ENCODE measurements at regions not wholly inside any gene's neighbourhood (a gene's known extent, or its start where the extent isn't known, plus 50 kb on each side); places are given as distances from the start of the nearest gene placed in this dataset.

DNA sequence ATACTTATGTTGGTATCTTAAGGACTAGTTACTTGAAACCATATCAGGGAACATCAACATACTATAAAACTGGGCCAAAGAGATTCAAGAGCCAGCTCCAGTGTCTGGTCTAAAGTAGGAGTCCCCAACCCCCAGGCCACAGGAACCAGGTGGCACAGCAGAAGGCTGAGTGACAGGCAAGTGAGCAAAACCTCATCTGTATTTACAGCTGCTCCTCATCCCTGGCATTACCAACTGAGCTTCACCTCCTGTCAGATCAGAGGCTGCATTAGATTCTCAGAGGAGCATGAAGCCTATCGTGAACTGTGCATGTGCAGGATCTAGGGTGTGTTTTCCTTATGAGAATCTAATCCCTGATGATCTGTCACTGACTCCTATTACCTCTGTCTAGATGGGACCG is 581.6 kb upstream of the CDH9 start:
- DNase-seq: no peak

DNA sequence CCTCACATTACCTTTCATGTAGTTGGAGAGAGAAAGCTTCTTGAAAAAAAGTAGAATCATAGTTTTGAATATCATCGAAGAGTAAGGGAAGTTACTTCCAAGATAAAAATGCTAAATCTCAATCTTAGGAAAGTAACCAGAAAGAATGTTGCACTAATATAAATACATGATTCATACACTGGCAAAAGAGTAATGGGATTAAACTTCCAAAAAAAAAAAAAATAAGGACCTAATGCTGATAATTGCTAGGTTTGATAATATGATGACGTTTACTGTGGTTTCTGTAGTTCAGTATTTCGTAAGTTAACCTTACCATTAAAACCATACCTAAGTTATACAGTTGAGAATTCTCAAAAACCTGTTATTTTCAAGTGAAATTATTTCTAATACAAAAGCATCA is 573.8 kb upstream of the CDH9 start:
- DNase-seq: no peak

DNA sequence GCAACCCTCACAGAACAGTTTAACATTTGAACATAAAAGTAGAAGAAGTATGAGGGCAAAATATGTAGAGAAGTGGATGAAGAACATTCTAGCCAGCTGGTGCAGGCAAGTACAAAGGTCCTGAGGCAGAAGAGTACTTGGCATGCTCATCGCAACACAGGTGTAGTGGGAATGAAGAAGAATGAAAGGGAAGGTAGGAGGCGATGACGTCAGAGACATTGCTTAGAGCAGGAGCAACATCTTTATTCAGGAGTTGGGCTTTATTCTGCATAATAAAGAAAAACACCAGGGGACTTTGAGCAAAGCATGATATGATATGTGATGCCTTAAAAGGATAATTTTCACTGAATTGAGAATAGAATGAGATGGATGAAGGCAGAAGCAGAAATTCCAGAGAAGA is 570.6 kb upstream of the CDH9 start:
- DNase-seq: no peak

DNA sequence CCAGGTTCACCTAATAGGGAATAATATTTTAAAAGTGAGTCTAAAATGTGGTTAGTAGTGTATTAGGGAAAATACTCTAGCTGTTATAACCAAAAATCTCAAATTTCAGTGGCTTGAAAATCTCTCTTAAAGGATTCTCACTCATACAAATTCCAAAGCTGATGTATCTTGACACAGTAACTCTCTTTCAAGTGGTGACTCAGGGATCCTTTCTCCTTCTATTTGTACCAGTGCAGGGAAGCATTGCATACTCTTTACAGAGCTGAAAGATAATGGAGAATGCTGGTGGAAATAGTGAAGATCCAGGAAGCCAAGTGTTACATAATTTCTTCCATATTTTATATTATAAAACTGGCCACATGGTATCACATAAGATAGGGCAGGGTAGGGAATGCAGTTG is 560.2 kb upstream of the CDH9 start:
- no peak for DNase-seq

DNA sequence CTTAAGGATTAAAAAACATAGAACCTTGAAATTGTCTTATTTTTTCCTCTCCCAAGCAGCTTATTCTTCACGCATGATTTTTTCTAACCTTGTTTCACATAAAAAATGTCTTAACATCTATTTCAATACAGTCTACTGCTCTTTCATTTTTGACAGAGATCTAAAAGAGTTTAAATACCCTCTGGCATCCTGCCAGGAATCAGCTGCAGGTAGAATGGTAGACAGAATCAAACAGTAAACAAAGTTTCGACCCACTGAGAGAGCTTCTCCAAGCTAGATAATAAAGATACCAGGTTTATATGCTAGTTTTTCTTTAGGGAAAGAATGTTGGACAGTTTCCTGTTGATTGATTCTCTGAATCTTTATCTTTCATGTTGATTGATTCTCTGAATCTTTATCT is 555.8 kb upstream of the CDH9 start:
- peak; percentile 15 for DNase-seq

DNA sequence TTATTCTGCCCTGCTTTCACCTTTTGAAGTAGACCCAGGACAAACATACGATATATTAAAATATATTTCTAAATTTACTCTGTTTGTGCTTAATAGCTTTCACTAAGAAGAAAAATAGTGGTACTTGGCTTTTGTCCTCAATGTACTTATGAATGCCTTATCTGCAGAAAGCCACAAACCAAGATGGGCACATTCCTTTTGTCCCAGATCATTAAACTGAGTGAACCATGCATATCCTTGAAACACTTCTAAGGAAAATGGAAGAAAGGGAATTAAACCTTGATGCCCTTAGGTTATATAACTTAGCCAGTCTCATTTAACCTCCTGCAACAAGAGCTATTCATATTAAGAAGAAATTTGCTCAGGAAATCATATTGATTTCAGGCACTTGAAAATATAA is 553.8 kb upstream of the CDH9 start:
- DNase-seq: peak; percentile 84

DNA sequence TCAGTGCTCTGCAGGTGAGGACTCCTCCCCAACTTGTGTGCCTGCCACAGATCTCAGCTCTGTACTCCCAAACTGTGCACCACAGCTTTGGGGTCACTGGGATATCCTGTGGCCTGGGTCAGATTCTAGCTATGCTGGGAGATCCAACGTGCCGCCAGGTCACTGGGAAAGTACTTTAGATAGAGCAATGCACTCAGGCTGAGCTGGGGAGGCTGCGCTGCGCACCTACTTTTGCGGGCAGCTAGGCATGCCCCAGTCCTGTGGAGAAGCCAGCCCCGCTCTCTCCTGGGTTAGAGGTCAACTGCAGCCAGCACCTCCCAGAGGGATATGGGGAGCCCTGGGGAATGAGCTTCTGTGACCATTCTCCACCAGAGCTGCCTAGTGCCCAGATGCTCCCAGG is 552.1 kb upstream of the CDH9 start:
- no peak for DNase-seq

DNA sequence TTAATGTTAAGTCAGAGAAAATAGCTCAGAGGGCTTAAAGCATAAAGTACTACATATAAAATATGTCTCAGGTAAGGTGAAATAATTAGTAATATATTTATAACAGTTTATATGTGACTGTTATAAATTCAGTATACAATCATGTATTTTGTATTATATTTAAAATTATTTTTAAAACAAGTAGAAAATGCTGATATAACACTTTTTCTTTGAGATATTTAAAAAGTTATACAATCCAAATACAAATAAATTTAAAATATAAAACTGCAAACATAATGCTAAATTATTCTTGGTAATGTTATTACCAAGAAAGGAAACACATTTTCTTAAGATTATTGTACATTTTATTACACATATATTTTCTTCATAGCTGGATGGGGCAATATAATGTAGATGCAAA is 539.9 kb upstream of the CDH9 start:
- DNase-seq: no peak

DNA sequence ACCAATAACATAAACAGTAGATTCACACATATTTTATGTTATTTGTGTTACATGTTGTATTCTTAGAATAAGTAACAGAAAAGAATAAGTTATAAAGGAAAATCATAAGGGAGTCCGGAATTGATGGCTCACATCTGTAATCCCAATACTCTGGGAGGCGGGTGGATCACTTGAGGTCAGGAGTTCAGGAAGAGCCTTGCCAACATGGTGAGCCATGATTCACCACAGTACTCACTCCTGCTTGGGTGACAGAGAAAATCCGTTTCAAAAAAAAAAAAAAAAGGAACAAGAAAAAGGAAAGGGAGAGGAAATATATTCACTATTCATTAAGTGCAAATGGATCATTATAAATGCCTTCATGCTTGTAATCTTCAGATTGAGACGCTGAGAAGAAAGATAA is 533.3 kb upstream of the CDH9 start:
- DNase-seq: no peak

DNA sequence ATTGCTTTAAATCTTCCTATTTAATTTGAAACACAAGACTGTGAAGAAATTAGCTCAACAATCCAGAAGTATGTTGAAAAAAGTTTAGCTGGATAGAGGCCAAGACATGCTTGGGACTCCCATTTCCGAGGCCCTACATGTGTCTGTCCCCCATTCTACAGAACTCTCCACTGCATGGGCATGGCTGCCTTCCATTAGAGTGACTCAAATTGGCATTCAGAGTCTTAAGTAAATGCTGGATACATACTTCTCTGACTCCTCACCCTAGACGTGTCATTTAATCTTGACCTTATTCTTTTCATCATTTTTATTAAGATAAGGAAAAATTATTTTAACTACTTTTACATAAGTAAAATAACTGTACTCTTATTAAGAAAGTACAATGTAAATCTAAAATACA is 530.4 kb upstream of the CDH9 start:
- no peak for DNase-seq

DNA sequence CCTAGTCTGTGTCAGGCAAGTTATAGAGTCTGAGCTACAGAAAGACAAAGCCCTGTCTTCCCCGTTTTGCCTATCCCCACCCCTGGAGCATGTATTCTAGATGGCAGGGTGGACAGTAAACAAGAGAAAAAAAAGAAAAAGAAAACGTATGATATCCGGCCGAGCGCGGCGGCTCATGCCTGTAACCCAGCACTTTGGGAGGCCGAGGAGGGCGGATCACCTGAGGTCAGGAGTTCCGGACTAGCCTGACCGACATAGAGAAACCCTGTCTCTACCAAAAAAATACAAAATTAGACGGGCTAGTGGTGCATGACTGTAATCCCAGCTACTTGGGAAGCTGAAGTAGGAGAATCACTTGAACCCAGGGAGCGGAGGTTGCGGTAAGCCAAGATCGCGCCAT is 523.0 kb upstream of the CDH9 start:
- no peak for DNase-seq

DNA sequence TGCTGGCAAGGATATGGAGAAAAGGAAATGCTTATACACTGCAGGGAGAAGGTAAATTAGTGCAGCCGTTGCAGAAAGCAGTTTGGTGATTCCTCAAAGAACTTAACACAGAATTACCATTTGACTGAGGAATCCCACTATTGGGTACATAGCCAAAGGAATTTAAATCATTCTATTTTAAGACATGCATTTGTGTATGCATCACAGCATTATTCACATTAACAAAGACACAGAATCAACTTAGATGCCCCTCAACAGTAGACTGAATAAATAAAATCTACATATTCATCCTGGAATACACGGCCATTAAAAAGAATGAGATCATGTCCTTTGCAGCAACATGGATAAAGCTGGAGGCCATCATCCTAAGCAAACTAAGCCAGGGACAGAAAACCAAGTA is 510.1 kb upstream of the CDH9 start:
- no peak for DNase-seq

DNA sequence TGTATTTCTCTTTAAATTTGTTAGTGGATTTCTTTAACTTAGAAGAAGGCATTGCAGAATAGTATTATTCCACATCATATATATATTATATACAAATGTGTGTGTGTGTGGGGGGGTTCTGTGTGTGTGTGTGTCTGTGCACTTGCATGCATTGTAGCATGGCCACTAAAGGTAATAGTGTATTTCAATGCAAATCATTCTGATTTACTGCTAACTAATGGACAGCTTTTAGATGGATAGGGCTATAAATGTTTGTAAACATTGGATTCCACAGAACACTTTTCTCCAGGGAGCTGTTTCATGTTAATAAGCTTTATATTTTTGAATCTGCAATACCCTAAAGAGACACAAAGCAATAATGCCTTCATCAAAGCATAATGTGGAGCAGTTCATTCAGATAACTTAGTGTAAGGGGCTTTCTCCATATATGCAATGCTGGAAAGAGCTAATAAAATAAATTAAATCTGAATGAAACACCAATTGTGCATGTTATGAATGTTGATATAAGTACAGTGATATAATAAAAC is 496.7 kb upstream of the CDH9 start:
- DNase-seq: no peak

DNA sequence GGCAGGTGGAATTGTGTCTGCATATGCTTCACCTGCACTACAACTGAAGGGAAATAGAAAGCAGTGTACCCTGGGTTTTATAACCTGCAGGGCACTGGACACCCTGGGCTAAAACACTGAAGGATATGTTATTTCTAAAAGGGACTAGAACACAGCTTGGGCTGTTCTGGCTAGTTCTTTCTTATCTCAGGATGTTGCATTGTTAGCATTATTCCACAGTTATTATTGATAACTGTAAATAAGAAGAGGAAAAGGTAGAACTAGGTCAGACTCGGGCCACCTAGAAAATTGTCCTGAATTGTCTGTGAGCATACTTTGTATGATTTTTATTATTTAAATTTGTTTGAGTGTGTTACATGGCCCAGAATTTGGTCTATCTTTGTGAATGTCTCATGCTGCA is 493.9 kb upstream of the CDH9 start:
- DNase-seq: no peak

DNA sequence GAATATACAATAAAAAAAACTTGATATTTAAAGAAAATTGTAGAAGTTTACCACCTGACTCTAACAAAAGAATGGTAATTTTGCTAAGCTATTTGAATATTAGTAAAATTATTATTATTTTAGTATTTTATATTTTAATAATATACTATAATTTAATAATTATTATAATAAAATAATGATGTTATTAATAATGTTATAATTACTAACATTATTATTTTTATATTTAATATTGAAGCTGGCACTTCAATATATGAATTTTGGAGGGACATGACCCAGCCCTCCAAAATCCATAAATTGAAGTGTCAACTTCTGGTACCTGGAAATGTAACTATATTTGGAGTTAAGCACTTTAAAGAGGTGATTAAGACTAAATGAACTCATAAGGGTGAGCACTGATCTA is 486.1 kb upstream of the CDH9 start:
- DNase-seq: no peak

DNA sequence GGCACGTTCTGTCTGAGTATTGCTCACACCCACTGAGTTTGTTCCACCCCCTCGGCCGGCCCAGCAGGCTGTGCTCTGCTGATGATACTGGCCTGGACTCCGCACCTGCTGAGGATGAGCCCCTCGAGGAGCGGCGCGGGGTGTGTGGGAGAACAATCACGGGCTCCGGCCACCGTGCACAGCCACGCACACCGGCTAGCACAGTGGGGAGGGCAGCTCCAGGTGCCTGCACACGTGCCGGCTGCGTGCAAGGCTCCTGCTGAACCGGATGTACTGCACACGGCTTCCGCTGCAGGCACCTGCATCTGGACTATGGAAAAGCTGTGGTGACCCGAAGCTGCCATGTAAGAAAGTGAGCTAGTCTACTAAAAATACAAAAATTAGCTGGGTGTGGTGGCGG is 485.2 kb upstream of the CDH9 start:
- no peak for DNase-seq

DNA sequence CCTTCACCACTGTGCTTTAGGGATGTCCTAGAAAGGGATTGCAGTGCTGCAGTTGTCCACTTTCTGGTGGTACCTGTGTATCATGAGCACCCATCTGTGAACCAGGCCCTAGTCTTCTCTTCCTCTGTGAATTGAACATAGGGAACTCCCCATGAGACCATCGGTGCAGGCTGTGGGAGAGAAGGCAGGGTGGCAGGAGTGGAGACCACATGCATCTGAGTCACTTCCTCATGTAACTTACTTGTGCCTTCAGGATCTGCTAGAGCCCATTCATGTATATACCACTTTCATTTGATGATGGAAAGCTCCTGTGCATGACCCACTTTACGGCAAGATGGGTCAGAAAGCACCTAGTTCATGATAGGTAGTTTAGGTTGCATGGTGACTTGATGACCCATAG is 478.1 kb upstream of the CDH9 start:
- DNase-seq: no peak

DNA sequence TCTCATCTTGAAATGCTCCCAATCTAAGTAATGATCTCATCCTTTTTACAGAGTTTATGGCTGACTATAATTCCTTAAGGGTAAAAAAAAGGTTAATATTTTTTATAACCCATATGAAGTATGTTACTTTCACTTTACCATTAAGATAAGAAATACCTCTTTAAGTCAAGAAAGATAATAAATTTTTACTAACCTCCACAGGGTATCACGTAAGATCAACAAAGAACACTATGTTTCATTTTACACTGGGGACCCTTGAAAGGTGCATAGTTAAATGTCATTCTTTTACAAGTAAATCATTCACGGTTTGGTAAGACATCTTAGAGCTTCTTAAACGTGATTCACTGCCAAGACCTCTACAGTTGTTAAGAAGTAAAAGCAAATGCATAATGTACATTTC is 472.7 kb upstream of the CDH9 start:
- no peak for DNase-seq

DNA sequence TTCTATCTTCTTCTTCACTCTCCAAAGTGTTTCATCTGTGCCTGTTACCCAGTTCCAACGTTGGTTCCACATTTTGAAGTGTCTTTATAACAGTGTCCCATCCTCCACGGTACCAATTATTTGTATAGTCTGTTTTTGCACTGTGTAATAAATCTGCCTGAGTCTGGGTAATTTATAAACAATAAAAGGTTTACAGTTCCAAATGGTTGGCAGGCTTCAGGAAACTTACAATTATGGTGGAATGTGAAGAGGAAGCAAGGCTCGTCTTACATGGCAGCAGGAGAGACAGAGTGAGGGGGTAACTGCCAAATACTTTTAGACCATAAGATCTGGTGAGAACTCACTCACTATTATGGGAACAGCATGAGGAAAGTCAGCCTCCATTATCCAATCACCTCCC is 465.4 kb upstream of the CDH9 start:
- no peak for DNase-seq

DNA sequence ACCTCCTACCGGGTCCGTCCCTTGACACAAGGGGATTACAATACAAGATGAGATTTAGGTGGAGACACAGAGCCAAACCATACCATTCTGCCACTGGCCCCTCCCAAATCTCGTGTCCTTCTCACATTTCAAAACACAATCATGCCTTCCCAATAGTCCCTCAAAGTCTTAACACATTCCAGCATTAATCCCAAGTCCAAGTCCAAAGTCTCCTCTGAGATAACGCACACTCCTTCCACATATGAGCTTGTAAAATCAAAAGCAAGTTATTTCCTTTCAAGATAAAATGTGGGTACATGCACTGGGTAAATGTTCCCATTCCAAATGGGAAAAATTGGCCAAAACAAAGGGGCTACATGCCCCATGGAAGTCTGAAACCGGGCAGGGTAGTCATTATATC is 463.9 kb upstream of the CDH9 start:
- DNase-seq: no peak

DNA sequence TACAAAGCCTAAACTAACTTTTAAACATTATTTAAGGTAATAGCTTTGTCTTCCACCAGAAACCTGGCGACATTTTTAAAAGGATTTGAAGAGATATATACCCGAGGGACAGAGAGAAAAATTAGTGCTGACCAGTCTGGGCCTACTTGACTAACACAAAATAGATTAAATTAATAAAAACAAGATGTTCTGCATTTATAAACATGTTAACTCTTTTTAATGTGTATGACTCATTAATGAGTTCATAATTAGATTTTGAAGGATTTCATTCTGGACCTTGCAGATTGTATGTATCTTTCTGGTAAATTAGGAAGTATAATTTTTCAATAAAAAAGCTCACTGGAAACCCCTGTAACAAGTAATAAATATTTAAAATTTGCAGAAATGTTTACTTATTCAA is 459.1 kb upstream of the CDH9 start:
- DNase-seq: no peak

DNA sequence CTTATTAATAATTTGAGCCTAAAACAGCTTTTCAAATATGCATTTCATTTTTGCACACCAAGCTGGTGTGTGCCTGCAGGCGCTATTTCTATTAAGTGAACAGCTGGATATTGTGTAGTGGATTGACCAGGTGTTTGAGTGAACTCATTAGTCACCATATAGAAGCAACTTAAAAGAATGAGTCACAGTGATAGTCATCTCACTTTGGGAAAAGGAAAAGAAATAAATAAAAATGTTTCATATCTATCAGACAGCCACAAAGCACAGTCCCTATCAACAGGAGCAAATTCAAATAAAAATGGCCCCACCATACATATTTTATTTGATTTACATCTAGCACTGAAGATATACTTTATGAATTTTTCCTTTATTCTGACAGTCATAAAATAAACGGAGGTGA is 456.5 kb upstream of the CDH9 start:
- DNase-seq: no peak

DNA sequence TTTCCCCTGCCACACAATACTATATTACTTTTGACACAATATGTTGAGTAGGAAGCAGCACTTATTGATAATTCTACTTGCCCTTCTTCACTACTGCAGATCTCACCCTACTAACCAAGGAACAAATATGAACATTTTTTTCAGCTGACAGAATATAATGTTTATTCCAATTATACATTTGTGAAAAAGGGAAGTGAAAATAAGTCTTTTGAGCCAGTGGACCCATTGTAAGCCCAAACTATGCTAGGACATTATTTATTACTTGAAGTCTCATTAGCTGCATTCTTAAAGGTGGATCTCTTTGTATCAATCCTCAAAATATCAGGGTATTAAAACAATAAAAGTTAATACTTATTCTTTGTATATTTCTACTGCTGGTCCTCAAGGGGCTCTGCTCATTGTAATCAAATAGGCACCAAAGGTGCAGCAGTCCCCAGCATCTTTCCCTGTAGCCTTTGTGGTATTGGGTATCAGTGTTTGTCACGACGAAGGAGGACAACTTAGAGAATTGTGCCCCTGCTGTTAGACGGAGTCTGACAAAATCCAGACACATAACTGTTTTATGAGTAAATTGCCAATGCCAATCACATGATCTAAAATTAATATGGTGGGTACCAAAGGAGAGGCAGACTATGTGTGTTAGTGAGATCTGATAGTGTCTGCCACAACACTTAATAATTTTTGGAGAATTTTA is 453.5 kb upstream of the CDH9 start:
- no peak for DNase-seq

DNA sequence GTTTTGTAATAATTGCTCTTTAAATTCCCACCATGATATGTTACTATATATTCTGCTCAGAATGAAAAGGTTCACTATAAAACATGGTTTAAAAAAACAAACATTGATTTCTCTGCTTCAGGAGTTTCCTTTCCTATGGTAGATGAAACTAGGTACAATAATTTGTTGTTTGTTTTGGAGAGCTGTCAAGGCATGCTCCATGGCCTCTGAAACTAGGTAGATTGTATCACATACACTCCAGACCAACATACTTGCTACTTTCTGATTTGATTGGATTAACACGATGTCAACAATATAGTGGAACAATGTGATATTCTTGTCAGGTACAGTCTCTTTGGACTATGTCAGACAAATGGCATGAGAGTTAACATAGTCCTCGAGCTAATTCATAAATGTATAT is 452.7 kb upstream of the CDH9 start:
- DNase-seq: no peak

DNA sequence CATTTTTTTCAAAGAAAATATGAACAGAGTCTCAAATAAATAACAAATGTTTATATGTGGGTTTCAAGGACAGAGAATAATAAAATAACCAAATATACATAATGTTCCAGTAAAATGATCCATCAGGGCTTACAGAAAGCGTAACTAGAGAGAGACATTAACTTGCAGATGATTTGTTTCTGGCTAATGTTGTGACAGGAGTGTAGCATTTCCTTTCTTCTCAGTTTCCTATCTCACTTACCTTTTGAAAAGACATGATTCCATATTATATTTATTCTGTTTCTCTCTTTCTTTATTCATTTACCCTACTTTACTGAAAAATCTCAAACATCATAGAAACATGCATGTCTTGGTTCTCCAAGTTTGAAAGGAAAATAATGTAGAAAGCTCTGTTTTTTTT is 451.3 kb upstream of the CDH9 start:
- no peak for DNase-seq

DNA sequence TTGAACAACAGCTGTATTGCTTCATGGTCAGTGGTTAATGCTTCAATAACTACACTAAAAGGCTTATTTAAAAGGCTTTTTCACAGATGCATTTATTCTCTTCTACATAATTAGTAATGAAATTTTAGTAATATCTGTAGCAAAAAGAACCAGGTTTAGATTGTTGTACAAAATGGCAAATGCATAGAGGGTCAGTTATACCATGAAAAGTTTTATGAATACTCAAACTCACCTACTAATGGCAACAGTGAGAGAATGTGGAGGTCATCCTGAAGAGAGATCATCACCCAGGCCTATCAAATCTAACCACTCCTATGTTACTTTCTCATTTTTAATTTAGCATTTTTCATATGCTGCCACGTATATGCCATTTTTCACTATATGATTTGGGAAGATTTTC is 444.3 kb upstream of the CDH9 start:
- DNase-seq: no peak
